Panc1 (cell line): ENCODE measurements at regions not wholly inside any gene's neighbourhood (a gene's known extent, or its start where the extent isn't known, plus 50 kb on each side); places are given as distances from the start of the nearest gene placed in this dataset.

Experiments
- ATAC-seq: fragments of 200-7000 bp; cut with Tn5 transposase; 2 replicates; pipeline ENCODE4 v1.9.1; 2020; ENCODE audit warnings: mild to moderate bottlenecking, moderate library complexity
- BruUV-seq: library from RNA; stranded (reverse); fragments of 400-500 nt; replicated peaks from 2 replicates; lab custom pipeline; 2021; lab: Mats Ljungman, UMichigan
- CTCF ChIA-PET: fragments of 300-600 bp; sonication (Branson Sonifier 250); formaldehyde crosslinking; loops from one replicate; lab custom pipeline; 2022; ENCODE audit warnings: antibody characterized with exemption; lab: Charles Lee
- POLR2A ChIA-PET: fragments of 300-600 bp; sonication (Branson Sonifier 250); formaldehyde crosslinking; loops from one replicate; lab custom pipeline; 2022; ENCODE audit warnings: antibody characterized with exemption; lab: Charles Lee
- DNase-seq: peaks from one replicate; pipeline ENCODE4 v3.0.0-alpha.2; 2010; ENCODE audit warnings: low read depth, low spot score
- H3K27ac ChIP-seq: 2 replicates; pipeline ENCODE4 v1.5.1; 2011; ENCODE audit warnings: mild to moderate bottlenecking, low read length, inconsistent platforms
- H3K27me3 ChIP-seq: fragments of 200-500 bp; sonication (Bioruptor generic); 2 replicates; pipeline ENCODE4 v1.6.0; 2014; ENCODE audit warnings: low read length, inconsistent platforms; ENCODE audit not compliant: control insufficient read depth, insufficient read depth
- H3K36me3 ChIP-seq: fragments of 200-500 bp; sonication (Bioruptor generic); 2 replicates; pipeline ENCODE4 v1.5.1; 2014; ENCODE audit warnings: inconsistent platforms, mild to moderate bottlenecking, low read length, moderate library complexity; ENCODE audit not compliant: control insufficient read depth, insufficient read depth
- H3K4me1 ChIP-seq: 2 replicates; pipeline ENCODE4 v1.5.1; 2011; ENCODE audit warnings: inconsistent platforms, mild to moderate bottlenecking, low read length, moderate library complexity; ENCODE audit not compliant: control insufficient read depth, insufficient read depth
- H3K4me3 ChIP-seq, 2 experiments: 2 replicates each; pipeline ENCODE4 v1.5.1; 2011 to 2012; ENCODE audit warnings: low read depth in 2 of 2, low read length in 2 of 2, mild to moderate bottlenecking in 2 of 2, inconsistent platforms in 1 of 2, moderate library complexity in 1 of 2
- H3K9me3 ChIP-seq: fragments of 200-500 bp; sonication (Bioruptor generic); 2 replicates; pipeline ENCODE4 v1.5.1; 2014; ENCODE audit warnings: low read depth, mild to moderate bottlenecking, inconsistent platforms, low read length, moderate library complexity; ENCODE audit not compliant: control insufficient read depth, insufficient read depth
- CTCF ChIP-seq: fragments of 450-650 bp; IDR thresholded peaks from 2 replicates; pipeline ENCODE4 v1.5.1; 2017; ENCODE audit warnings: mild to moderate bottlenecking
- POLR2AphosphoS5 ChIP-seq: IDR thresholded peaks from 2 replicates; pipeline ENCODE4 v1.6.1; 2012; ENCODE audit warnings: mild to moderate bottlenecking, low read depth, low read length, moderate library complexity
- REST ChIP-seq, 2 experiments: IDR thresholded peaks; 2 replicates each; pipeline ENCODE4 v1.6.1; 2011 to 2012; ENCODE audit warnings: low read depth in 2 of 2, control low read depth in 1 of 2, low read length in 1 of 2, mild to moderate bottlenecking in 1 of 2, moderate library complexity in 1 of 2; ENCODE audit not compliant: insufficient read depth in 1 of 2
- SIN3A ChIP-seq: IDR thresholded peaks from 2 replicates; pipeline ENCODE4 v1.6.1; 2012; ENCODE audit warnings: low read depth, mild to moderate bottlenecking, low read length, moderate library complexity, borderline replicate concordance; ENCODE audit not compliant: insufficient read depth
- TCF7L2 ChIP-seq: IDR thresholded peaks from 2 replicates; pipeline ENCODE4 v1.6.1; 2011; ENCODE audit warnings: mild to moderate bottlenecking, low read depth, low read length, inconsistent platforms
- in situ Hi-C: cut with HindIII; loops from 2 replicates; pipeline ENCODE4 v1.10.0; 2016; ENCODE audit warnings: low sequenced_read_pairs, low pct_unique_long_range_greater_than_20kb
- intact Hi-C: fragments of 100-400 bp; cut with micrococcal nuclease; formaldehyde crosslinking; loops from one replicate; pipeline ENCODE4 v1.10.0; 2022; ENCODE audit not compliant: unreplicated experiment

- no peaks in the 10 kb centered on the region for H3K9me3 ChIP-seq
- no peak overlapping the region for H3K27ac ChIP-seq
- intact Hi-C loops = no loop called here
- DNase-seq (no peak), ATAC-seq (no peak)
- TF ChIP-seq SIN3A (no peak), TCF7L2 (no peak), POLR2AphosphoS5 (no peak), REST (IDR thresholded peaks at IDR 0.05; ENCODE audit: insufficient read depth in 1 of 2, low read depth in 2 of 2, low read length in 1 of 2) (no peak), CTCF (no peak)
- no peaks in the 10 kb centered on the region for H3K4me1 ChIP-seq
- CTCF ChIA-PET = no interaction called here
- no peaks in the 10 kb centered on the region for H3K27me3 ChIP-seq
- in situ Hi-C loops = no loop called here
- no peak overlapping the region for H3K4me3 ChIP-seq
- BruUV-seq = no TSS peak
- H3K36me3 ChIP-seq = no peaks in the 10 kb centered on the region
- POLR2A ChIA-PET = no interaction called here
Measured at GRCh38 chr12:23423796-23424195, 525.7 kb downstream of the SOX5 start.

- Histone ChIP-seq H3K27ac (no peak overlapping the region), H3K4me3 (no peak overlapping the region), H3K9me3 (no peaks in the 10 kb centered on the region), H3K4me1 (no peaks in the 10 kb centered on the region), H3K36me3 (no peaks in the 10 kb centered on the region), H3K27me3 (no peaks in the 10 kb centered on the region)
- intact Hi-C loops = no loop called here
- DNase-seq (no peak), ATAC-seq (no peak)
- in situ Hi-C loops = no loop called here
- TF ChIP-seq REST (IDR thresholded peaks at IDR 0.05; ENCODE audit: insufficient read depth in 1 of 2, low read depth in 2 of 2, low read length in 1 of 2) (no peak), SIN3A (no peak), TCF7L2 (no peak), POLR2AphosphoS5 (no peak), CTCF (no peak)
- no TSS peak for BruUV-seq
- ChIA-PET POLR2A (no interaction called here), CTCF (no interaction called here)
Measured at GRCh38 chr12:23424685-23425084, 524.8 kb downstream of the SOX5 start.
